Renal cortical epithelial cell (primary cell): ENCODE measurements at regions not wholly inside any gene's neighbourhood (a gene's known extent, or its start where the extent isn't known, plus 50 kb on each side); places are given as distances from the start of the nearest gene placed in this dataset.

Source experiments
- DNase-seq: peaks from one replicate; pipeline ENCODE4 v3.0.0-alpha.2; 2011; ENCODE audit warnings: low read depth

- no peak for DNase-seq
These were observed 234.6 kb downstream of the POSTN start for GRCh38 chr13:37364007-37364406.

GRCh38 chr13:37361608-37362007 lies 237.0 kb downstream of the POSTN start:
- no peak for DNase-seq

DNA sequence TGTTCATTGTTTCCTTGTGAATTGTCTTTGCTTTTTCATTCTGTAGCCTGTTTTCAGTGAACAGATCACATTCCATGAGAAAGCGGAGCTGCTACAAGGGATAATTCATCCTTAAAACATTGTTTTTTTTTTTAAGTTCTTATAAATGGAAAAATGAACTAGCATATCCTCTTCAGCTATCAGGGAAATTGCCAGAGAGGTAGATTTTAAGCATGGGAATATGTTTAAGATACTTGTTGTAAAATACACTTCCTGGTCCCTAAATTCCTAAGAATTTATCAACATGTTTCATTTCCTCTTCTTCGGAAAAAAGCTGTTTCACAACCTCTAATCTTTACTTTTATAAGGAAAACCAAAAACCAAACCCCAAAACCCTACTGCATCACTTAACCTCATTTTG lies 238.0 kb downstream of the POSTN start:
- DNase-seq = no peak

GRCh38 chr13:37357548-37357947 lies 241.0 kb downstream of the POSTN start:
- no peak for DNase-seq

DNA sequence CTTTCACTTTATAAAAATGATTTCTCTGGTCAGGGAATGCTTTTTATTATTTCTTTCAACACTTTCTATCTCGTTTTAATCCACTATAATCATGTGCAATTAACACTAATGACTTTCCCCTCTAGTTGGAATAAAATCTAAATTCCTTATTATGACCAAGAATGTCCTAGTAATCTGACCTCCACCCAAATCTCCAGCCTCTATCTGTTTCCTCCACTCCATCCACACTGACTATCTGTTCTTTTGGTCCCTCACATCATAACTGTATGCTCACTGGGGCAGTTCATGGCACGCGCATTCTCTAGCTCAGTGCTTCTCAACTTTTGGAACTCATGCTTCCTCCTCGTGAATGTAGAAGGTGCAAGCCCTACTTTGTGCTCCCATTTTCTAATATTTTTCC lies 244.7 kb downstream of the POSTN start:
- no peak for DNase-seq

DNA sequence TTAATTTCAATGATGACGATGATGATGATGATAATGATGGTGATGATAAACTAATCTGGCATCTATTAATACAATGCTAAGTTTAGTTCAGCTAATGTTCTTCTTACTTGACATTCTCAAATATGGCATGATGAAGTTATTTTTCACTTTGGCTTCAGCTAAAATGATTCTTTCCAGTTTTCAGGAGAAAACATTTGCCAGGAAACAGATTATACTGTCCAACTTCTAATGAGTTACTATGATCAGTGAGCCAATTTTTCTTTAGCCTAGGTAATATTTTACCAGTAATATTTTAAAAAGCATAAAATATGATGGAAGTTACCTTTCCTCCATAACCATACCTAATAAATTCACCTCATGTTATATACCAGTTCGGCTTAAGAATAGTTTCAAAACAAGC lies 245.7 kb upstream of the CSNK1A1L start:
- no peak for DNase-seq

DNA sequence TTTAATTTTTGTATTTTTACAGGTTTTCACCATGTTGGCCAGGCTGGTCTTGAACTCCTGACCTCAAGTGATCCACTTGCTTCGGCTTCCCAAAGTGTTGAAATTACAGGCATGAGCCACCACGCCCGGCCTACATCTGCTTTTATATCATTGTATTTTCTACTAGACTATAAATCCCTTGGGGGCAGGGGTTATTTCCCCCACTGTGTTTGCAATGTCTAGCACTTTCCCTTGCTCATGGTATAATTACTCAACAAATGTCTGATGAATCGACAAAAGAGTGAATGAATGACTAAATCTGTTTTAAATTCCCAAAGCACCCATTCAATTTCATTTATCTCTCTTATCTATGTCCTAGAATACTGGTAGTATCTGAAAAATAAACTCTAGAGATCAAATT lies 244.5 kb upstream of the CSNK1A1L start:
- no peak for DNase-seq

DNA sequence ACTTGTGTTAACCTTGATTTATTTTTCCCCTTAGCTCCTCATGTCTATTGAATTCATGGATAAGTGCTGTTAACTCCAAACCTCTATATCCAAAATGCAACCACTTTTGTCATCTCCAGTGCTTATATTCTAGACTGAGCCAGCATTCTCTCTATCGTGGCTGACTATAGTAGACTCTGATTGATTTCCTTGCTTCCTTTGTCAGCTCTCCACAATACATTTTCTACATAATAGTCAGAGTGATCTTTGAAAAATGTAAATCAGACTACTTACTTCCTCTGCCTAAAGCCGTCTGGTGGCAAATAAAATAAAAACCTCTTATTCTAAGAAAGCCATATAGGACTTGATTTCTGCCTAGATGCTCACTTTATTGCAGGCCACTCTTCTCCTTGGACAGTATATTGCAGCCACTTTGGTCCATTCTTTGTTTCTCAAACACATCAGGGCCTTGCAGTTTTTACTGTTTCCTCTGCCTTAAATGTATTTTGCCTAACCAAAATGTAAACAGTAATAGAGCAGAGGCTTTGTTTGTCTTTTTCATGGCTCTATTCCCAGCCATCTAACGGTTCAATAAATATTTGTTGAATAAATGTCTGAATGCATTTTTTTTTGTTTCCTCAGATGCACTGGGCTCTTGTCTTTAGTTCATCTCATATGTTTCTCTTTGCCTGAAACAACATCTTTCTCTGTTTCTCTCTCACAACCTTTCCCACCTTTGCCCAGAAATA lies 243.6 kb upstream of the CSNK1A1L start:
- DNase-seq = no peak

- no peak for DNase-seq
These were observed 240.4 kb upstream of the CSNK1A1L start for GRCh38 chr13:37345869-37346268.

DNA sequence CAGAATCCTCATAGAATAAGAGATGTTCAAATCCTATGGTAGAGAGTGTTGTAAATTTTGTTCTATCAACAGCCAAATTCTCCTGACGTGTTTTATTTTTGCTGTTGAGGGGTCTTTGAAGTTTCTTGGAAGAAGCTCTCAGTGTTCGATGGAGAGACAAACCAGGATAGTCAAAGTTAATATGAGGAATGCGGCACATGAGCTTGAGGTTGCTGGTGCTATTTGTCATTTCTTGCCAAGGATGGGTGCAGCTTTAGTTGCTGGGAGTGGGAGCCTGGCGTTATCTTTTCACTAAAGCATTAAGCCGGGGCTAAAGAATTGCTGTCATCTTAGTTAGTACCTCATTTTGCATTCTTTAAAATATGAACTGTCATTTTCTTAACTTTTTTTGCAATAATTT lies 239.9 kb upstream of the CSNK1A1L start:
- no peak for DNase-seq

DNA sequence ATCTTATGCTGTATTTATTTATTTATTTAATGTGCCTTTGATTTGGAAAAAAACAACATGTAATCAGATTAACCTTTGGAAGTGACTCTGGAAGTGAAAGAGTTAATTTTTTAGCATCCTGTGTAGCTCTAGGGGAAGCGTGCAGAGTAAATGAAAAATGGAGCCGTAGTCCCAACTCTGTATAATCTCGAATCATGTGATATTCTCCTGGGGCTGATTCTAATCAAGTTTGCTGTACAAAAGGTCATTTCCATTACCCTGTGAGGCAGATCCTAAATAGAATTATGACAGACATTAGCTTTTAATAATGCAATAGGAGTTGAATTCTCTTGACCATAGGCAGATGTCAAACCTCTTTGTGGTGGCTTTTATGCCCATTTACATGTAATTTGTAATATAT lies 238.6 kb upstream of the CSNK1A1L start:
- DNase-seq = no peak

GRCh38 chr13:37342205-37342604 lies 236.7 kb upstream of the CSNK1A1L start:
- no peak for DNase-seq

DNA sequence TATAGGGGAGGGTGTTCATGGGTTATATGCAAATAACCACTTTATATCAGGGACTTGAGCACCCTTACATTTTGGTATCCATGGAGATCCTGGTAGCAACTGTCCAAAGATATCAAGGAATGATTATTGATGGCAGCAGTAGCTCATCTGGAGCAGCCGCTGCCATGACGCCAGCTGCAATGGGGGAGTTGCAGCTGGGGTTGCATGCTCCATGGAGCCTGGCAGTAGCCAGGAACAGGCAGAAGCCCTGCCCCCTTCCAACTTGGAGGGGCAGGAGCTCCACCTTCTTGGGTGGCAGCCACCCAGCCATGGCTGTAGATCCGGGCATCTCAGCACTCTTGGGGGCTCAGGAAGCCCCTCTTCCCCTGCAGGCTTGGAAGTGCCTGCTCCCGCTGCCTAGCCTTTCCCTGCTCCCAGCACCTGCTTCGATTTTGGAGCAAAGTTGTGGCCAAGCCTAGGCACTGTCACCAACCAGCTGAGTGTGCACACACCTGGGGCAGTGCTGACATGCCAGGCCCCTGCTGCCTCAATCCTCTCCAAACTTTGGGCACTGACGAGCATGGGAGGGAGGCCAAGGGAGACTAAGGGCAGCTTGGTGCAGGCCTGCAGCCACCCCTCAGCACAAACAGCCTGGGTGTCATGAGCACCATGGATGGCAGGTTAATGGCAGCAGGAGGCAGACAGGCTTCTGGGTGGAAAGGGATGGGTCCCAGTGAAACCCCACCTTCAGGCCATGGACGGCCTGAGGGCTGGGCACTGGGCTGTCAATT lies 235.6 kb upstream of the CSNK1A1L start:
- no peak for DNase-seq

DNA sequence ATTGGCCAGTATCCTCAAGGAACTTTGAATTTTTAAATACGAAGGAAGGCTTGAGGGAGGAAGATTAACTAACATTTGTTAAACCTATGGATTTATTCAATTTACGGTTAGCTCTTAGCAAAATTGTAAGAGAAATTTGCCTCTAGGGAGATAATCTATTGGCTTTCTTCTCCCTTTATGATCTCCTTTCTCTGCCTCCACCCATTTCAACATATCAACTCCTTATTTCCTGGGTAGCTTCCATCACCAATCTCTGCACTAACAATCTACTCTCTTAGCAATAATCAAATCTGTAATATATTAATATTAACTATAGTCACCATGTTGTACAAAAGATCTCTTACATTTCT lies 233.9 kb upstream of the CSNK1A1L start:
- no peak for DNase-seq

GRCh38 chr13:37338726-37339385 lies 233.4 kb upstream of the CSNK1A1L start:
- no peak for DNase-seq

DNA sequence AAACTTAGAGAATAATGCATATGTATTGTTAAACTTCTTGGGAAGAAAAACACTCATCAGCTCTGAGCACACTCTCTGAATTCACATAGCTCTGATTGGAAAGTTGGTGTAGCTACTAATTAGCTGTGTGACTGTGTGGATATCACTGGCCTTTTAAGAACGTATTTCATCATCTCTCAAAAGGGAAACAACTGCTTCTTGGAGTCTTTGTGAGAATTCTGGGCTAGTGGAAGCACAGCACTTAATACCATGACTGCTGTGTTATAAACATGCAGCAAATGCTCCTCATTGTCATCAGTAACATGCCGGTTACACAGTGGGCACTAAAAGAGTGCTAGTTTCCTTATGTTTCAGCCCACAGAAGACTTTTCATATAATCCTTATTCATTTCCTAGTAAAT lies 220.9 kb upstream of the CSNK1A1L start:
- DNase-seq = peak; percentile 11

- DNase-seq = no peak
These were observed 213.6 kb upstream of the CSNK1A1L start for GRCh38 chr13:37319031-37319443.

DNA sequence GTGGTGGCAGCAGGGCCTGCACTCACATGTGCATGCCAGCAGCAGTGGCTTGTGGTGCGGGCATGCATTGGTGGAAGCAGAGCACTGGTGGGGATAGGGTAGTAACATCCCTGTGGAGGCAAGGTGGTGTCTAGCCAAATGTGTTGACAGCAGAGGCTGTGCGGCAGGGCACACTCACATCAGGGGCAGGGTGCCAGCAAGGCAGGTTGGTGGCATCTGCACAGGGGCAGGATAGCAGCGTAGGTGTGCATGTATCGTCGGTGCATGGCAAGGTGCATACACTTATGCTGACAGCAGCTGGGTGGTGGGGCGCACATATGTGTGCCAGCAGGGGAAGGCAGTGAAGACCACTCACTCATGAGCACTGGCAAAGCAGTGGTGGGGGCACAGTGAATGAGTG lies 211.5 kb upstream of the CSNK1A1L start:
- DNase-seq = no peak

DNA sequence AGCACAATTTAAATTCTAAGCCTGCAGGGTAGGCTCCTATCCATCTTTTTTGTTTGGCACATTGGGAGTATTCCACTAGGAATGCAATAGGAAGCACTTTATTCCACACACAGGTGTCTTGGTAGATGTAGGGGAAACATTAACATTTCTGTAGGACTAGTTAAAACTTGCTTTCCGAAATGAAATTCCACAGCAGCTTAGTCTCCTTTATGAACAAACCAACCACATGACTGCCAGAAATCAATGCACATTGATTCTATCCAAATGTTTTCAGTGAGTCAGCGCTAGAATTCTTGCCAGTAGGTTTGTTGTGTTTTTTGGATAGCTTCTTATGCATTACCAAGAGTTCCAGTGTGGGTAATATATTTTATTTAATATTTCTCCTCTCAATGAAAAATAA lies 207.9 kb upstream of the CSNK1A1L start:
- DNase-seq = peak; percentile 39

- peak; percentile 89 for DNase-seq
These were observed 201.5 kb upstream of the CSNK1A1L start for GRCh38 chr13:37306778-37307544.

DNA sequence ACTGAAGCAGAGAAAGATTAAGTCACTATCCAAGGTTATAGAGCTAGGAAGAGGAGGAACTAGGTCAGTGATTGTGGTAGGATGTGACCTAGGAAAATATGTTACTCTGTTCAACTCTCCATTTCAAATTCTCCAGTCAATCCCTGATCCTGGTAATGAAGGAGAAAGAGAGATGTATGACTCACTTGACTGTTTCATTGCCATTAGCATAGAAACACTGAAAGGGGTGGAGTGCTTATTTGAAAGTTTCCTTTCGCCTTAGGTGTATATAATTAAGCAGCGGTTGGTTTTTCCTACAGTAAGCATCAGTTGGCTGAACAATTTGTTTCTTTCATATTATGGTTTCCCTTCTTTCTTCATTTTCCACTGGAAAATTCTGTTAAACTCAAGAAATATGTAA lies 198.1 kb upstream of the CSNK1A1L start:
- peak; percentile 61 for DNase-seq

GRCh38 chr13:37302686-37303085 lies 197.2 kb upstream of the CSNK1A1L start:
- no peak for DNase-seq
